ENCODE measurements at regions not wholly inside any gene's neighbourhood (a gene's known extent, or its start where the extent isn't known, plus 50 kb on each side); places are given as distances from the start of the nearest gene placed in this dataset.
"Not testable (repeated sequence)": the region's sequence is repeated elsewhere in the genome, so short reads cannot be mapped to it uniquely, and the experiment has no call there.

DNA sequence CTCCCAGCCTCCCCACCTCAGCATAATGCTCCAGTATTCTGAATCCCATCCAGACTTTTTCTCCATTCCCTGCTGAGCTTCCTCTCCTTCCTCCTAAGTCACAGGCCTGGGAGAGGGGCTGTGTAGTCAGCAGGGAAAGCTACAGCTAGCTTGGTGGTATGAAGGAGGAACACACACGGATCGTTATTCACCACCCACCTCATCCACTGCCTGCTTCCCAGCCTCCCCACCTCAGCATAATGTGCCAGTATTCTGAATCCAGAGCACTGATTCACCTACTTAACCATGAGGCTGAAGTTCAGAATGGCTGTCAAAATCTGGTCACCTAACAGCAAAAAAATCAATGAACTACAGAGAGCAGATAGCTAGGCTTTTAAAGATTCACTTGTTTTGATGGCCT, 806.6 kb upstream of the AMELY start:
- no peak overlapping the region for H3K4me2 ChIP-seq (ENCODE audit: low read length)
- no peaks in the 10 kb centered on the region for H3K9me3 ChIP-seq (ENCODE audit: low read length)
- no peaks in the 10 kb centered on the region for H4K20me1 ChIP-seq (ENCODE audit: insufficient read depth, low read length)
- no peaks in the 10 kb centered on the region for H3F3A ChIP-seq (ENCODE audit: insufficient read depth, low read length)
- no peaks in the 10 kb centered on the region for H3K27me3 ChIP-seq (ENCODE audit: insufficient read depth, low read length)
- TF ChIP-seq, protein P1, sequence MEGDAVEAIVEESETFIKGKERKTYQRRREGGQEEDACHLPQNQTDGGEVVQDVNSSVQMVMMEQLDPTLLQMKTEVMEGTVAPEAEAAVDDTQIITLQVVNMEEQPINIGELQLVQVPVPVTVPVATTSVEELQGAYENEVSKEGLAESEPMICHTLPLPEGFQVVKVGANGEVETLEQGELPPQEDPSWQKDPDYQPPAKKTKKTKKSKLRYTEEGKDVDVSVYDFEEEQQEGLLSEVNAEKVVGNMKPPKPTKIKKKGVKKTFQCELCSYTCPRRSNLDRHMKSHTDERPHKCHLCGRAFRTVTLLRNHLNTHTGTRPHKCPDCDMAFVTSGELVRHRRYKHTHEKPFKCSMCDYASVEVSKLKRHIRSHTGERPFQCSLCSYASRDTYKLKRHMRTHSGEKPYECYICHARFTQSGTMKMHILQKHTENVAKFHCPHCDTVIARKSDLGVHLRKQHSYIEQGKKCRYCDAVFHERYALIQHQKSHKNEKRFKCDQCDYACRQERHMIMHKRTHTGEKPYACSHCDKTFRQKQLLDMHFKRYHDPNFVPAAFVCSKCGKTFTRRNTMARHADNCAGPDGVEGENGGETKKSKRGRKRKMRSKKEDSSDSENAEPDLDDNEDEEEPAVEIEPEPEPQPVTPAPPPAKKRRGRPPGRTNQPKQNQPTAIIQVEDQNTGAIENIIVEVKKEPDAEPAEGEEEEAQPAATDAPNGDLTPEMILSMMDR (IDR thresholded peaks at IDR 0.05; ENCODE audit: low read length) = no peak
- no peak for TF ChIP-seq EZH2 (IDR thresholded peaks at IDR 0.05; ENCODE audit: borderline replicate concordance, low read length)
- H3K79me2 ChIP-seq (ENCODE audit: insufficient read depth, low read length) = no peaks in the 10 kb centered on the region
- H3K4me1 ChIP-seq (ENCODE audit: insufficient read depth, low read length, severe bottlenecking) = peaks cover 1% of the 10 kb centered on the region
- H3K4me3 ChIP-seq (ENCODE audit: low read depth, low read length, poor library complexity, severe bottlenecking) = no peak overlapping the region
- H3K27ac ChIP-seq (ENCODE audit: low read depth, low read length, poor library complexity, severe bottlenecking) = no peak overlapping the region
- H2AFZ ChIP-seq (ENCODE audit: low read length) = no peak overlapping the region
- no peaks in the 10 kb centered on the region for H3K9me2 ChIP-seq (ENCODE audit: low read depth, low read length)
- H3K9ac ChIP-seq (ENCODE audit: low read length) = no peak overlapping the region
- no peaks in the 10 kb centered on the region for H3K36me3 ChIP-seq (ENCODE audit: insufficient read depth, low read length)

DNA sequence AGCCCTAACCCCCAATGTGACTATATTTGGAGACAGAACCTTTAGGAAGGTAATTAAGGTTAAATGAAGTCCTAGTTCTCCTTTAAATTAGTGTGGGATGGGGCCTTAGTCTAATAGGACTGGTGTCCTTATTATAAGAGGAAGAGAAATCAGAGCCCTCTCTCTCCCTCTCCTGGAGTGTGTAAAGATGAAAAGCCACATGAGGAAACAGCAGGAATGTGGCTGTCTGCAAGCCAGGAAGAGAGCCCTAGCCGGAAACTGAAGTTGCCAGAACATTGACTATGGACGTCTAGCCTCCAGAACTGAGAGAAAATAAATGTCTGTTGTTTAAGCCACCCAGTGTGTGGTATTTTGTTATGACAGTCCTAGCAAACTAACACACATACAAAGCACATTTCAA, 802.9 kb upstream of the AMELY start:
- Histone ChIP-seq H3K9me3 (ENCODE audit: low read length) (no peaks in the 10 kb centered on the region), H3K27ac (ENCODE audit: low read depth, low read length, poor library complexity, severe bottlenecking) (no peak overlapping the region), H3K4me1 (ENCODE audit: insufficient read depth, low read length, severe bottlenecking) (peaks cover 14% of the 10 kb centered on the region), H4K20me1 (ENCODE audit: insufficient read depth, low read length) (no peaks in the 10 kb centered on the region), H3F3A (ENCODE audit: insufficient read depth, low read length) (no peaks in the 10 kb centered on the region), H3K9ac (ENCODE audit: low read length) (no peak overlapping the region), H2AFZ (ENCODE audit: low read length) (no peak overlapping the region), H3K4me2 (ENCODE audit: low read length) (no peak overlapping the region), H3K9me2 (ENCODE audit: low read depth, low read length) (no peaks in the 10 kb centered on the region), H3K36me3 (ENCODE audit: insufficient read depth, low read length) (no peaks in the 10 kb centered on the region), H3K4me3 (ENCODE audit: low read depth, low read length, poor library complexity, severe bottlenecking) (no peak overlapping the region), H3K79me2 (ENCODE audit: insufficient read depth, low read length) (no peaks in the 10 kb centered on the region), H3K27me3 (ENCODE audit: insufficient read depth, low read length) (no peaks in the 10 kb centered on the region)
- TF ChIP-seq, protein P1 (IDR thresholded peaks at IDR 0.05; ENCODE audit: low read length) = no peak
- no peak for TF ChIP-seq EZH2 (IDR thresholded peaks at IDR 0.05; ENCODE audit: borderline replicate concordance, low read length)

GRCh38 chrY:7713738-7714137, 802.2 kb upstream of the AMELY start:
- H4K20me1 ChIP-seq (ENCODE audit: insufficient read depth, low read length); H3K79me2 ChIP-seq (ENCODE audit: insufficient read depth, low read length); H3K4me3 ChIP-seq (ENCODE audit: low read depth, low read length, poor library complexity, severe bottlenecking); H3K36me3 ChIP-seq (ENCODE audit: insufficient read depth, low read length); H3F3A ChIP-seq (ENCODE audit: insufficient read depth, low read length); H3K9me3 ChIP-seq (ENCODE audit: low read length); H3K4me2 ChIP-seq (ENCODE audit: low read length); H2AFZ ChIP-seq (ENCODE audit: low read length); H3K9ac ChIP-seq (ENCODE audit: low read length); H3K27me3 ChIP-seq (ENCODE audit: insufficient read depth, low read length); H3K27ac ChIP-seq (ENCODE audit: low read depth, low read length, poor library complexity, severe bottlenecking); H3K9me2 ChIP-seq (ENCODE audit: low read depth, low read length): not testable (repeated sequence)
- H3K4me1 ChIP-seq (ENCODE audit: insufficient read depth, low read length, severe bottlenecking) = peaks cover 14% of the 10 kb centered on the region

- Histone ChIP-seq H3K9me3 (ENCODE audit: low read length) (no peaks in the 10 kb centered on the region), H3F3A (ENCODE audit: insufficient read depth, low read length) (no peaks in the 10 kb centered on the region), H3K36me3 (ENCODE audit: insufficient read depth, low read length) (no peaks in the 10 kb centered on the region), H2AFZ (ENCODE audit: low read length) (no peak overlapping the region), H3K27me3 (ENCODE audit: insufficient read depth, low read length) (no peaks in the 10 kb centered on the region), H3K4me3 (ENCODE audit: low read depth, low read length, poor library complexity, severe bottlenecking) (no peak overlapping the region), H3K9ac (ENCODE audit: low read length) (no peak overlapping the region), H3K4me2 (ENCODE audit: low read length) (no peak overlapping the region), H3K4me1 (ENCODE audit: insufficient read depth, low read length, severe bottlenecking) (peaks cover 14% of the 10 kb centered on the region), H3K27ac (ENCODE audit: low read depth, low read length, poor library complexity, severe bottlenecking) (no peak overlapping the region), H3K79me2 (ENCODE audit: insufficient read depth, low read length) (no peaks in the 10 kb centered on the region), H3K9me2 (ENCODE audit: low read depth, low read length) (no peaks in the 10 kb centered on the region), H4K20me1 (ENCODE audit: insufficient read depth, low read length) (no peaks in the 10 kb centered on the region)
- TF ChIP-seq EZH2 (IDR thresholded peaks at IDR 0.05; ENCODE audit: borderline replicate concordance, low read length) = no peak
- TF ChIP-seq, protein P1 (IDR thresholded peaks at IDR 0.05; ENCODE audit: low read length) = no peak
Measured at GRCh38 chrY:7712289-7712688, 800.7 kb upstream of the AMELY start.
